Chondrocyte (in vitro differentiated cells): ENCODE measurements at regions not wholly inside any gene's neighbourhood (a gene's known extent, or its start where the extent isn't known, plus 50 kb on each side); places are given as distances from the start of the nearest gene placed in this dataset.

Experiments used
- DNase-seq: peaks from one replicate; pipeline ENCODE4 v3.0.0; 2021; ENCODE audit warnings: mixed read lengths, low spot score
- H3K27ac Mint-ChIP-seq: one replicate; pipeline ENCODE4 v1.8.0; 2021; ENCODE audit warnings: mild to moderate bottlenecking, moderate library complexity, mixed read lengths; ENCODE audit not compliant: unreplicated experiment
- H3K27me3 Mint-ChIP-seq: 2 replicates; pipeline ENCODE4 v1.8.0; 2021; ENCODE audit warnings: low read depth, mixed read lengths
- H3K36me3 Mint-ChIP-seq: 2 replicates; pipeline ENCODE4 v1.8.0; 2021; ENCODE audit warnings: low read depth, mixed read lengths
- H3K4me1 Mint-ChIP-seq: 2 replicates; pipeline ENCODE4 v1.8.0; 2021; ENCODE audit warnings: low read depth, mild to moderate bottlenecking, mixed read lengths
- H3K4me3 Mint-ChIP-seq: one replicate; pipeline ENCODE4 v1.8.0; 2021; ENCODE audit warnings: mild to moderate bottlenecking, moderate library complexity, mixed read lengths; ENCODE audit not compliant: unreplicated experiment
- H3K9me3 Mint-ChIP-seq: 2 replicates; pipeline ENCODE4 v1.8.0; 2021; ENCODE audit warnings: low read depth, mixed read lengths
- TF ChIP-seq, protein P1 (sequence below): fragments of 200-600 bp; sonication (generic); IDR thresholded peaks from 2 replicates; pipeline ENCODE4 v1.5.0; 2021; ENCODE audit warnings: antibody characterized with exemption, mild to moderate bottlenecking, moderate library complexity

DNA sequence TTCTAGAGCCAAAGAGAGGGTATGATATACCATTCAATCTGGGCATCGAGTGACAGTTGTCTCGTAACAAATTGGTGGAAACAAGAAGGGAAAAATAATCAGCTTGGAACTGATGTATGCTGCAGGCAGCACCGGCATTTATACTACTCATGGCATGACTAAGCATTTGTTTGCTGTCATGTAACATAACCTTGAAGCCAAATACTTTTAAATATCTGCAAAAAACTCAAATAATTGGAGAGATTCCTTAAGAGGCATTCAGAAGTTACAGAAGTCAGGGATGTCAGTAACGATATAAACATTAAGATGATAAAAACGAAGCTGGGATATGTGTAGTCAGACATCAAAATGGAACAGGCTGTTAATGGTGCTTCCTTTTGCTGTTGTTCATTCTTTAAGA, 157.3 kb upstream of the MMADHC start:
- Mint-ChIP-seq H3K4me1 (peaks cover 68% of the 10 kb centered on the region), H3K36me3 (no peaks in the 10 kb centered on the region), H3K4me3 (no peak overlapping the region), H3K27ac (peak overlapping the region; percentile 80), H3K27me3 (no peaks in the 10 kb centered on the region), H3K9me3 (no peaks in the 10 kb centered on the region)
- TF ChIP-seq, protein P1, sequence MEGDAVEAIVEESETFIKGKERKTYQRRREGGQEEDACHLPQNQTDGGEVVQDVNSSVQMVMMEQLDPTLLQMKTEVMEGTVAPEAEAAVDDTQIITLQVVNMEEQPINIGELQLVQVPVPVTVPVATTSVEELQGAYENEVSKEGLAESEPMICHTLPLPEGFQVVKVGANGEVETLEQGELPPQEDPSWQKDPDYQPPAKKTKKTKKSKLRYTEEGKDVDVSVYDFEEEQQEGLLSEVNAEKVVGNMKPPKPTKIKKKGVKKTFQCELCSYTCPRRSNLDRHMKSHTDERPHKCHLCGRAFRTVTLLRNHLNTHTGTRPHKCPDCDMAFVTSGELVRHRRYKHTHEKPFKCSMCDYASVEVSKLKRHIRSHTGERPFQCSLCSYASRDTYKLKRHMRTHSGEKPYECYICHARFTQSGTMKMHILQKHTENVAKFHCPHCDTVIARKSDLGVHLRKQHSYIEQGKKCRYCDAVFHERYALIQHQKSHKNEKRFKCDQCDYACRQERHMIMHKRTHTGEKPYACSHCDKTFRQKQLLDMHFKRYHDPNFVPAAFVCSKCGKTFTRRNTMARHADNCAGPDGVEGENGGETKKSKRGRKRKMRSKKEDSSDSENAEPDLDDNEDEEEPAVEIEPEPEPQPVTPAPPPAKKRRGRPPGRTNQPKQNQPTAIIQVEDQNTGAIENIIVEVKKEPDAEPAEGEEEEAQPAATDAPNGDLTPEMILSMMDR, result no peak
- no peak for DNase-seq

DNA sequence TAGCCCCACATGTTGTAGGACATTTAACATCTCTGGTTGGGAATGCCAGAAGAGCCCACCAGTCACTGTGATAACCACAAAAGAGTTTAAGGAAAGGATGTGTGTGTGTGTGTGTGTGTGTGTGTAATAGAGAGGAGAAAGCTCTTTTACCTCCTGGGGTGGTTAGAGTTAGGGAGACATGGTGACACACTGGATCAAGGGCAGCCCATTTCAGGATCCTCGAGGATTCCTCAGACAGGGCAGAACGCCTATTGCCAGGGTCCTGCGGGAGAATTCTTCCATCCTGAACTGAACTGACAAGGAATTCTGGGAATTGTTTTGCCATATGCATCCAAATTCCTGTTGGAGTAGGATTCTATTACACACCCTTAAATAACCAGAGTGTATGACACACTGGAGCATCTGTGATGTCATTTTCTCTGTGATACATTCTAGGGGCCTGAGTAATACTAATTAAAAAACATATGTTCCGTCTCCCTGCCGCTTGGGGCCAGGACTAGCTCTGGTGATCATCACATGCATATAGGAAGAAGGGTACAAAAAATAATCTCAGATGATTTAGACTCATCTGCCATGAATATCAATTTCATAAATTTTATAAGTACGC, 156.4 kb upstream of the MMADHC start:
- peak overlapping the region; percentile 80 for H3K27ac Mint-ChIP-seq
- H3K4me3 Mint-ChIP-seq, result no peak overlapping the region
- H3K9me3 Mint-ChIP-seq, result no peaks in the 10 kb centered on the region
- no peak for DNase-seq
- peaks cover 73% of the 10 kb centered on the region for H3K4me1 Mint-ChIP-seq
- TF ChIP-seq, protein P1, result peak; percentile 65
- no peaks in the 10 kb centered on the region for H3K36me3 Mint-ChIP-seq
- no peaks in the 10 kb centered on the region for H3K27me3 Mint-ChIP-seq

DNA sequence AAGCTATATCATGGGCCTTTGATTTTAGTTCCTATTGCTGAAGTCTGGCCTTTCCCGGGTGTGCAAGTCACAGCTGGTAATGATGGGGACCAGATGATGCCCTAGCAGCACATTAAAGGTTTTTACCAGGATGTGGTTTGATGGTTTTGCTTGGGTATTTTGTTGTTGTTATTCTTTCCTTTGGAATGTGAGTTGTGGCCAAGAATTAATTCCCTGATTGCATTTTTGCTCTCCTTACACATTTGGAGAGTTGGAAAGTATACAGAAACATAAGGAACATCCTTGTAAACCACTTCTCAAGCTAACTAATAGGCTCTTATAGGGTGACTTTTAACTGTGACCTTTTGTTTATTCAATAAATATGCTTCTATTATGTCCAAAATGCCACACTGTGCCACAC, 154.1 kb upstream of the MMADHC start:
- TF ChIP-seq, protein P1, result no peak
- DNase-seq, result no peak
- no peak overlapping the region for H3K4me3 Mint-ChIP-seq
- H3K9me3 Mint-ChIP-seq, result peaks cover 2% of the 10 kb centered on the region
- no peaks in the 10 kb centered on the region for H3K27me3 Mint-ChIP-seq
- peak overlapping the region; percentile 32 for H3K27ac Mint-ChIP-seq
- no peaks in the 10 kb centered on the region for H3K36me3 Mint-ChIP-seq
- peaks cover 63% of the 10 kb centered on the region for H3K4me1 Mint-ChIP-seq

DNA sequence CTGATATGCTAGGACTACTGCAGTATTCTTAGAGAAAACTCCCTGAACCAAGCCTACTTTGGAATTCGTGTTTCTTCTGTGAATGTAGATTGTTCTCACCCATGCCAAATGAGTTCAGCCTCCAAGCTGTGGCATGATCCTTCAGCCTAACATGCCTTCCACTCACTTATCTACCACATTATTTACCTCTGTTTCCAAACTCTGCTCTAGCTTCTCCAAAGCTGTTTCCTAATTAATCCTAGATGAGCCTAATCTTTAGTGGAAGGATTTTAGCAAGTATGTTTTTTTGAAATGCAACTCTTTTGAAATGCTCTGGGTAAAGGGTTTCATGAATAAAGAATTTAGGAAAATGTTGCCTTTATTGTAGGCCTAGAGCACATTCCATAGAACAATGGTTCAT, 152.9 kb upstream of the MMADHC start:
- TF ChIP-seq, protein P1, result no peak
- Mint-ChIP-seq H3K4me1 (peaks cover 54% of the 10 kb centered on the region), H3K27me3 (no peaks in the 10 kb centered on the region), H3K36me3 (peaks cover 1% of the 10 kb centered on the region), H3K4me3 (no peak overlapping the region), H3K9me3 (peaks cover 10% of the 10 kb centered on the region), H3K27ac (no peak overlapping the region)
- DNase-seq, result no peak

DNA sequence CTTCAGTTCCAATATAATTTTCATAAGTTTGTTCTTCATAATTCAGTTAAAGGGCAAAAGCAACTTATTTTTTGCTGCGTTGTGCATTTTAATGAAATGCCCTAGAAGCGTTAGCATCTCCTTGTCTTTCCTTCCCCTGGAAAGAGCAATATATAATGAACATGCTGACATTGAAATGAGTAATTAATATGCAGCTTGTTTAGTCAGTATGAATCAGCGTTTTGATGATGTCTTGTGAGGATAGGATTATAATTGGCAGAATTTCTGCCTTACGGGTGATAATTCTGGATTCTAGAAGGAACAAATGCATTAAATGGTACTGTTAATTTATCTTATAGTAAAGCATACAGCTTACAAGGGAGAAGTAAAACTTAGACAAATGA, 152.3 kb upstream of the MMADHC start:
- peaks cover 54% of the 10 kb centered on the region for H3K4me1 Mint-ChIP-seq

More for the DNA sequence above, 152.3 kb upstream of the MMADHC start:
- Mint-ChIP-seq H3K27me3 (no peaks in the 10 kb centered on the region), H3K9me3 (peaks cover 12% of the 10 kb centered on the region), H3K4me3 (no peak overlapping the region), H3K27ac (no peak overlapping the region), H3K36me3 (peaks cover 2% of the 10 kb centered on the region)
- no peak for DNase-seq
- TF ChIP-seq, protein P1, result no peak
